ENCODE measurements at regions not wholly inside any gene's neighbourhood (a gene's known extent, or its start where the extent isn't known, plus 50 kb on each side); places are given as distances from the start of the nearest gene placed in this dataset.

GRCh38 chr20:60132162-60132826 is 174.1 kb downstream of the CDH26 start:
- DNase-seq = no peak

- no peak for DNase-seq
These were observed 174.8 kb downstream of the CDH26 start for GRCh38 chr20:60132827-60133670.

- DNase-seq = no peak
These were observed 177.1 kb downstream of the CDH26 start for GRCh38 chr20:60135276-60135675.

- no peak for DNase-seq
These were observed 178.6 kb downstream of the CDH26 start for GRCh38 chr20:60136645-60137401.

GRCh38 chr20:60137657-60138245 is 179.5 kb downstream of the CDH26 start:
- no peak for DNase-seq

- no peak for DNase-seq
These were observed 180.3 kb downstream of the CDH26 start for GRCh38 chr20:60138256-60139220.

- DNase-seq = no peak
These were observed 181.6 kb downstream of the CDH26 start for GRCh38 chr20:60139663-60140446.

GRCh38 chr20:60142587-60142986 is 184.4 kb downstream of the CDH26 start:
- no peak for DNase-seq

GRCh38 chr20:60143261-60143842 is 185.1 kb downstream of the CDH26 start:
- DNase-seq = no peak

- DNase-seq = no peak
These were observed 186.2 kb downstream of the CDH26 start for GRCh38 chr20:60144404-60144803.

- DNase-seq = no peak
These were observed 186.8 kb downstream of the CDH26 start for GRCh38 chr20:60144974-60145527.

GRCh38 chr20:60147004-60147403 is 188.8 kb downstream of the CDH26 start:
- no peak for DNase-seq

- DNase-seq = no peak
These were observed 190.7 kb downstream of the CDH26 start for GRCh38 chr20:60148885-60149284.

GRCh38 chr20:60152792-60153191 is 194.6 kb downstream of the CDH26 start:
- no peak for DNase-seq

- DNase-seq = no peak
These were observed 202.4 kb downstream of the CDH26 start for GRCh38 chr20:60160451-60161145.

- DNase-seq = no peak
These were observed 209.6 kb downstream of the CDH26 start for GRCh38 chr20:60167812-60168211.

- DNase-seq = no peak
These were observed 210.7 kb downstream of the CDH26 start for GRCh38 chr20:60168963-60169362.

GRCh38 chr20:60170116-60170515 is 211.9 kb downstream of the CDH26 start:
- no peak for DNase-seq

- no peak for DNase-seq
These were observed 213.1 kb downstream of the CDH26 start for GRCh38 chr20:60171313-60171712.

- no peak for DNase-seq
These were observed 213.5 kb downstream of the CDH26 start for GRCh38 chr20:60171738-60172137.
